Smooth muscle cell (in vitro differentiated cells): ENCODE measurements at regions not wholly inside any gene's neighbourhood (a gene's known extent, or its start where the extent isn't known, plus 50 kb on each side); places are given as distances from the start of the nearest gene placed in this dataset.

Experiments
- DNase-seq: peaks from one replicate; lab custom pipeline; 2025; ENCODE audit not compliant: unreplicated experiment; lab: John Stamatoyannopoulos, UW
- H2AFZ ChIP-seq: fragments of 200-600 bp; sonication (generic); 2 replicates; pipeline ENCODE4 v1.6.0; 2016; ENCODE audit warnings: antibody characterized with exemption, low read depth, mild to moderate bottlenecking
- H3F3A ChIP-seq: fragments of 200-600 bp; sonication (generic); 2 replicates; pipeline ENCODE4 v1.6.0; 2017; ENCODE audit warnings: antibody characterized with exemption, low read depth
- H3K27ac ChIP-seq: fragments of 200-600 bp; sonication (generic); 2 replicates; pipeline ENCODE4 v1.5.1; 2016; ENCODE audit warnings: low read depth, mild to moderate bottlenecking
- H3K27me3 ChIP-seq: fragments of 200-600 bp; sonication (generic); 2 replicates; pipeline ENCODE4 v1.6.1; 2016; ENCODE audit warnings: low read depth, mild to moderate bottlenecking
- H3K36me3 ChIP-seq: fragments of 200-600 bp; sonication (generic); 2 replicates; pipeline ENCODE4 v1.5.1; 2016; ENCODE audit warnings: low read depth
- H3K4me1 ChIP-seq: fragments of 200-600 bp; sonication (generic); 2 replicates; pipeline ENCODE4 v1.5.1; 2016; ENCODE audit warnings: low read depth
- H3K4me2 ChIP-seq: fragments of 200-600 bp; sonication (generic); 2 replicates; pipeline ENCODE4 v1.6.0; 2016; ENCODE audit warnings: mild to moderate bottlenecking
- H3K4me3 ChIP-seq: fragments of 200-600 bp; sonication (generic); 2 replicates; pipeline ENCODE4 v1.5.1; 2016; ENCODE audit warnings: mild to moderate bottlenecking
- H3K79me2 ChIP-seq: fragments of 200-600 bp; sonication (generic); 2 replicates; pipeline ENCODE4 v1.6.0; 2016; ENCODE audit warnings: low read depth, mild to moderate bottlenecking
- H3K9ac ChIP-seq: fragments of 200-600 bp; sonication (generic); 2 replicates; pipeline ENCODE4 v1.6.0; 2016; ENCODE audit warnings: low read depth
- H3K9me3 ChIP-seq: fragments of 200-600 bp; sonication (generic); replicated peaks from 2 replicates; pipeline ENCODE4 v1.5.1; 2016; ENCODE audit warnings: low read depth
- H4K20me1 ChIP-seq: fragments of 200-600 bp; sonication (generic); 2 replicates; pipeline ENCODE4 v1.6.0; 2016; ENCODE audit warnings: low read depth
- WGBS: methylation state at CpG from one replicate; pipeline ENCODE4 v1.1.7; 2016; ENCODE audit warnings: low lambda C conversion rate; 5-methylcytosine and 5-hydroxymethylcytosine counted together
- TF ChIP-seq, protein P1 (sequence below): fragments of 200-600 bp; sonication (generic); IDR thresholded peaks from 2 replicates; pipeline ENCODE4 v1.5.1; 2017; ENCODE audit warnings: borderline replicate concordance, mild to moderate bottlenecking, antibody characterized with exemption; ENCODE audit not compliant: insufficient read depth, poor library complexity, severe bottlenecking

DNA sequence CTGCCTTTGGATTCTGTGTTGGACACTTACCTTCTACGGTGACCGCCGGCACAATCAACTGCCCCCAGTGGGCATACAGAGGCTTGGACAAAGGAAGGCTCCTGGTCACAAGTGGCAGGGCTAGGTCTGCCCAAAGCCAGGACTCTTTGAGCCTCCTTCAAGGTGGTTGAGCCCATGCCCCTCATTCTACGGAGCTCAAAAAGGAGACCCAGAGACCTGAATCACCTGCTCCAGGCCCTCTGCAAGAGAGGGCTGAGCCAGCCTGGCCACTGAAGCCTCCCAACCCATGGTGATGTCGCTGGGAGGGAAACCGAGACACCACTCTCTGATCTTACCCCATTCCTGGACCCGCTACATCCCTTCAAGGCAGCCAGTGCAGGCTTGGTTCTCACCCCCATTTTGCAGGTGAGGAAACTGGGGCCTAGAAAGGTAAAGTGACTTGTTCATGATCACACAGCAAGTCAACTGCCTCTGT, 87.9 kb downstream of the INHBB start:
- Histone ChIP-seq H3K4me2 (no peak overlapping the region), H3K4me3 (no peak overlapping the region), H3F3A (no peaks in the 10 kb centered on the region), H3K27ac (no peak overlapping the region), H3K79me2 (no peaks in the 10 kb centered on the region), H3K36me3 (no peaks in the 10 kb centered on the region), H3K4me1 (no peaks in the 10 kb centered on the region), H4K20me1 (no peaks in the 10 kb centered on the region), H2AFZ (no peak overlapping the region), H3K27me3 (peaks cover 12% of the 10 kb centered on the region), H3K9me3 (no peaks in the 10 kb centered on the region), H3K9ac (no peak overlapping the region)
- 95% methylated on average over 7 of the region's 7 CpGs for WGBS
- TF ChIP-seq, protein P1, sequence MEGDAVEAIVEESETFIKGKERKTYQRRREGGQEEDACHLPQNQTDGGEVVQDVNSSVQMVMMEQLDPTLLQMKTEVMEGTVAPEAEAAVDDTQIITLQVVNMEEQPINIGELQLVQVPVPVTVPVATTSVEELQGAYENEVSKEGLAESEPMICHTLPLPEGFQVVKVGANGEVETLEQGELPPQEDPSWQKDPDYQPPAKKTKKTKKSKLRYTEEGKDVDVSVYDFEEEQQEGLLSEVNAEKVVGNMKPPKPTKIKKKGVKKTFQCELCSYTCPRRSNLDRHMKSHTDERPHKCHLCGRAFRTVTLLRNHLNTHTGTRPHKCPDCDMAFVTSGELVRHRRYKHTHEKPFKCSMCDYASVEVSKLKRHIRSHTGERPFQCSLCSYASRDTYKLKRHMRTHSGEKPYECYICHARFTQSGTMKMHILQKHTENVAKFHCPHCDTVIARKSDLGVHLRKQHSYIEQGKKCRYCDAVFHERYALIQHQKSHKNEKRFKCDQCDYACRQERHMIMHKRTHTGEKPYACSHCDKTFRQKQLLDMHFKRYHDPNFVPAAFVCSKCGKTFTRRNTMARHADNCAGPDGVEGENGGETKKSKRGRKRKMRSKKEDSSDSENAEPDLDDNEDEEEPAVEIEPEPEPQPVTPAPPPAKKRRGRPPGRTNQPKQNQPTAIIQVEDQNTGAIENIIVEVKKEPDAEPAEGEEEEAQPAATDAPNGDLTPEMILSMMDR, result no peak
- no peak for DNase-seq

DNA sequence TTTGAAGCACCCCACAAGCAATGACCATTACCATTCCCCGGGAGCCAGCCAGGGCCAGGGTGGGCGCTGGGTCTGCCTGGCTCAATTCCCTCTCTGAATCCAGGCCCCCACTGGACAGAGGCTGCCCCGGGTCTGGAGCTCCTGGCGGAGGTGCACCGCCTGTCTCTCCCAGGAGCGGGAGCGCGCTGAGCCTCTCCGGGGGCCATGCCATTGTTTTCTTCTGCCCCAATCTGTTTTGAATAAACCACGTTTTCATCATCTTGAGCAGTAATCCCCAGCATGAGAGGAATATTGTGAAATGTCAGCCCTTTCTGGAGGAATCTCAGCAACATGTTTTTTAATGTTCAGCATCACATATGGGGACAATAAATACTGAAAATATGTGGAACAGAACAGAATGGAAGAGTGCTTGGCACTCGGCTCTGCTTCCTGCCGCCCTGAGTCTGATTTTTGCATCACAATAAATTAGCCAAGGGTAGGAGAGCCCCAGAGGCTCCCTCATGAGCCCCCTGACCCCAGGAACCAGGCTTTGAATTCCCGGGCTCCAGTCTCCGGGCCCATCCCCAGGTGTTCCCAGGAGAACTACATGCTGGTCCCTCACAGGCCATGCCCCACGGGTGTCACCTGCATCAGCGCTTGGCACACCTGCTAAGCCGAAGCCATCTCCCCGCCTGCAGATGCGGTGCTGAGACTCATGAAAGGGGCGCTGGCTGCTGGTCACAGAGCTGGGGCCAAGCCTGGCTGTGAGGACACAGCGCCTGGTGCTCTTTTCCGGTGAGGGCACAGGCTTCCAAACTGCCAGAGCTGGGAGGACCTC, 88.8 kb downstream of the INHBB start:
- H2AFZ ChIP-seq, result no peak overlapping the region
- TF ChIP-seq, protein P1, result no peak
- H3K4me1 ChIP-seq, result no peaks in the 10 kb centered on the region
- no peak overlapping the region for H3K27ac ChIP-seq
- DNase-seq, result no peak
- no peaks in the 10 kb centered on the region for H3K36me3 ChIP-seq
- no peaks in the 10 kb centered on the region for H3K79me2 ChIP-seq
- peaks cover 20% of the 10 kb centered on the region for H3K27me3 ChIP-seq
- no peaks in the 10 kb centered on the region for H3K9me3 ChIP-seq
- no peak overlapping the region for H3K4me3 ChIP-seq
- H4K20me1 ChIP-seq, result no peaks in the 10 kb centered on the region
- no peak overlapping the region for H3K9ac ChIP-seq
- WGBS, result 74% methylated on average over 22 of the region's 22 CpGs
- H3K4me2 ChIP-seq, result no peak overlapping the region
- H3F3A ChIP-seq, result no peaks in the 10 kb centered on the region

DNA sequence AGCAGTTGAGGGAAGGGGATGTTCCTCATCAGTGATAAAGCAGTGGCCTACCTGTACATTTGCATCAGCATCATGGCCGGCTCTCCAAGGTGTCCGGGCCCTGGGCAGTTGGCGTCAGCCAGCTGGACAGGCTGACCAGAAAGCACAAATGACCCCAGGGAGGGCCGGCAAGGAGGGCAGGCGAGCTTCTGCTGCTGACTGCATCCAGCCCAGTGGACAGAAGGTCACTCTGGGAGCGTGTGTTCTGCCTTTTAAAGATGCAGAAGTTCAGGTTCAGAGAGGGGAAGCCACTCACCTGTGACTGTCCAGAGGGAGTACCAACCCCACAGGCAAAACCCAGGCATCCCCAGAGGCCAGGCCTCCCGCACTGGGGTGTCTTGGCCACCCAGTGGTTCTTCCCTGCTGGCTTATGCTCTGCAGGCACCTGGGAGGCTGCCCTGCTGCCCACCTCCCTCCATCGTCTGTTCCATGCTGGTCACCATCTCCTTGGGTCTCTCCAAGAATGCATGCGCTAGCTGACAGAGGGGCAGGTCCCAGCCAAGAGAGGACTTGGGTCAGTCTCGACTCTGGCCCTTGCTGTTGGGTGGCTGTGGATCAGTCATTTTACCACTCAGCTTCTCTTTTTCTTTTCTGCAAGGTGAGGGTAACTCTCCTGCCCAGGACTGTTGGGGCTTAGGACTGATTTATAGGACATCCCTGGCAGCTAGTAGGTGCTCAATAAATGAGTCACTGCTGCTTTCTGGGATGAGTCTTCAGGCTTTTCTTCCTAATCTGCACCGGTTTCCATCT, 89.9 kb downstream of the INHBB start:
- no peak overlapping the region for H3K27ac ChIP-seq
- H3K9ac ChIP-seq, result no peak overlapping the region
- H3K4me2 ChIP-seq, result no peak overlapping the region
- H2AFZ ChIP-seq, result no peak overlapping the region
- no peaks in the 10 kb centered on the region for H4K20me1 ChIP-seq
- no peaks in the 10 kb centered on the region for H3K36me3 ChIP-seq
- H3K4me1 ChIP-seq, result no peaks in the 10 kb centered on the region
- H3K79me2 ChIP-seq, result no peaks in the 10 kb centered on the region
- no peak for DNase-seq
- TF ChIP-seq, protein P1, result no peak
- peaks cover 30% of the 10 kb centered on the region for H3K27me3 ChIP-seq
- no peak overlapping the region for H3K4me3 ChIP-seq
- no peaks in the 10 kb centered on the region for H3F3A ChIP-seq
- WGBS, result 91% methylated on average over 11 of the region's 11 CpGs
- no peaks in the 10 kb centered on the region for H3K9me3 ChIP-seq
